Uterus (tissue), 2 donors: ENCODE measurements at regions not wholly inside any gene's neighbourhood (a gene's known extent, or its start where the extent isn't known, plus 50 kb on each side); places are given as distances from the start of the nearest gene placed in this dataset.

ENCODE experiments used
- CTCF ChIP-seq, 4 experiments: fragments of 200-600 bp in 2 of 4; fragments of 450-650 bp in 2 of 4; sonication (generic) in 2 of 4; IDR thresholded peaks; one replicate each; pipeline ENCODE4 v1.5.1; 2016 to 2019; ENCODE audit warnings: antibody characterized with exemption in 4 of 4, mild to moderate bottlenecking in 2 of 4, moderate library complexity in 1 of 4
- POLR2A ChIP-seq, 2 donors: fragments of 450-650 bp; IDR thresholded peaks; one replicate each; pipeline ENCODE4 v1.6.1; 2016; ENCODE audit warnings: antibody characterized with exemption in 2 of 2, mild to moderate bottlenecking in 1 of 2, moderate library complexity in 1 of 2

- TF ChIP-seq CTCF (IDR thresholded peaks at IDR 0.05) (no peak), POLR2A (IDR thresholded peaks at IDR 0.05) (no peak)
Observed at GRCh38 chr1:13921190-13921589, 221.2 kb downstream of the PRDM2 start.
